ENCODE measurements at regions not wholly inside any gene's neighbourhood (a gene's known extent, or its start where the extent isn't known, plus 50 kb on each side); places are given as distances from the start of the nearest gene placed in this dataset.

GRCh38 chr11:109302591-109303334, 119.2 kb upstream of the C11orf87 start:
- H3K4me3 Mint-ChIP-seq: no peak overlapping the region
- ATAC-seq (ENCODE audit: poor library complexity): no peak

GRCh38 chr11:109303342-109303741, 118.6 kb upstream of the C11orf87 start:
- Histone ChIP-seq H3K4me1 (ENCODE audit: insufficient read depth, low read length) (no peaks in the 10 kb centered on the region), H3K27ac (ENCODE audit: low read depth in 1 of 2, low read length in 2 of 2) (no peak overlapping the region), H3K36me3 (ENCODE audit: insufficient read depth, low read length) (no peaks in the 10 kb centered on the region), H3K27me3 (ENCODE audit: control insufficient read depth in 1 of 2, insufficient read depth in 2 of 2, low read length in 2 of 2) (no peaks in the 10 kb centered on the region), H3K9me3 (ENCODE audit: control insufficient read depth in 1 of 2, insufficient read depth in 1 of 2, low read length in 2 of 2) (peaks cover 0 to 7% of the 10 kb centered on the region in 2 experiments), H3K4me3 (ENCODE audit: low read length) (no peak overlapping the region)
- ATAC-seq (ENCODE audit: poor library complexity) (no peak), DNase-seq (no peak)
- no peaks in the 10 kb centered on the region for H3K4me1 Mint-ChIP-seq (ENCODE audit: low read depth)
- no peak for TF ChIP-seq CTCF (IDR thresholded peaks at IDR 0.05)
- no peak overlapping the region for H3K4me3 Mint-ChIP-seq
- CTCF ChIA-PET: no interaction called here
- no peak overlapping the region for H3K27ac Mint-ChIP-seq
- H3K27me3 Mint-ChIP-seq: no peaks in the 10 kb centered on the region
- H3K36me3 Mint-ChIP-seq (ENCODE audit: low read depth): no peaks in the 10 kb centered on the region
- no peaks in the 10 kb centered on the region for H3K9me3 Mint-ChIP-seq
- POLR2A ChIA-PET: no interaction called here
- intact Hi-C loops (cut with DNase I, micrococcal nuclease): no loop called here

More at GRCh38 chr11:109302591-109303334, 119.2 kb upstream of the C11orf87 start:
- ChIA-PET POLR2A (no interaction called here), CTCF (no interaction called here)
- no peak overlapping the region for H3K4me3 ChIP-seq (ENCODE audit: low read length)
- no peak for TF ChIP-seq CTCF (IDR thresholded peaks at IDR 0.05)
- no peaks in the 10 kb centered on the region for H3K36me3 ChIP-seq (ENCODE audit: insufficient read depth, low read length)
- H3K4me1 ChIP-seq (ENCODE audit: insufficient read depth, low read length): no peaks in the 10 kb centered on the region
- H3K27me3 ChIP-seq (ENCODE audit: control insufficient read depth in 1 of 2, insufficient read depth in 2 of 2, low read length in 2 of 2): no peaks in the 10 kb centered on the region
- no peaks in the 10 kb centered on the region for H3K36me3 Mint-ChIP-seq (ENCODE audit: low read depth)
- H3K9me3 Mint-ChIP-seq: no peaks in the 10 kb centered on the region
- DNase-seq: no peak
- H3K27ac Mint-ChIP-seq: no peak overlapping the region
- intact Hi-C loops (cut with DNase I, micrococcal nuclease): no loop called here
- H3K27ac ChIP-seq (ENCODE audit: low read depth in 1 of 2, low read length in 2 of 2): no peak overlapping the region
- H3K4me1 Mint-ChIP-seq (ENCODE audit: low read depth): no peaks in the 10 kb centered on the region
- H3K9me3 ChIP-seq (ENCODE audit: control insufficient read depth in 1 of 2, insufficient read depth in 1 of 2, low read length in 2 of 2): peaks cover 0 to 7% of the 10 kb centered on the region in 2 experiments
- H3K27me3 Mint-ChIP-seq: no peaks in the 10 kb centered on the region

- no peak for TF ChIP-seq CTCF (IDR thresholded peaks at IDR 0.05)
- H3K27me3 Mint-ChIP-seq: no peaks in the 10 kb centered on the region
- no peaks in the 10 kb centered on the region for H3K4me1 Mint-ChIP-seq (ENCODE audit: low read depth)
- ATAC-seq (ENCODE audit: poor library complexity) (no peak), DNase-seq (no peak)
- H3K27ac ChIP-seq (ENCODE audit: low read depth in 1 of 2, low read length in 2 of 2): no peak overlapping the region
- H3K27ac Mint-ChIP-seq: no peak overlapping the region
- no peaks in the 10 kb centered on the region for H3K9me3 Mint-ChIP-seq
- H3K4me3 Mint-ChIP-seq: no peak overlapping the region
- H3K36me3 ChIP-seq (ENCODE audit: insufficient read depth, low read length): no peaks in the 10 kb centered on the region
- intact Hi-C loops (cut with DNase I, micrococcal nuclease): no loop called here
- CTCF ChIA-PET: no interaction called here
- H3K36me3 Mint-ChIP-seq (ENCODE audit: low read depth): no peaks in the 10 kb centered on the region
- no peaks in the 10 kb centered on the region for H3K27me3 ChIP-seq (ENCODE audit: control insufficient read depth in 1 of 2, insufficient read depth in 2 of 2, low read length in 2 of 2)
- no peak overlapping the region for H3K4me3 ChIP-seq (ENCODE audit: low read length)
- H3K9me3 ChIP-seq (ENCODE audit: control insufficient read depth in 1 of 2, insufficient read depth in 1 of 2, low read length in 2 of 2): peaks cover 0 to 7% of the 10 kb centered on the region in 2 experiments
- H3K4me1 ChIP-seq (ENCODE audit: insufficient read depth, low read length): no peaks in the 10 kb centered on the region
- POLR2A ChIA-PET: no interaction called here
Observed at GRCh38 chr11:109304159-109304558, 117.8 kb upstream of the C11orf87 start.

All from CD4-positive, alpha-beta T cell (primary cell).